Liver (tissue), 8 donors: ENCODE measurements at regions not wholly inside any gene's neighbourhood (a gene's known extent, or its start where the extent isn't known, plus 50 kb on each side); places are given as distances from the start of the nearest gene placed in this dataset.

Experiments
- DNase-seq: peaks from one replicate; pipeline ENCODE4 v3.0.0-alpha.2; 2017; ENCODE audit warnings: low spot score
- H3K27ac ChIP-seq, 2 donors: one replicate each; pipeline ENCODE4 v1.7.0; 2013; ENCODE audit warnings: inconsistent platforms in 2 of 2, low read length in 2 of 2, control low read depth in 1 of 2, low read depth in 1 of 2, mild to moderate bottlenecking in 1 of 2
- H3K27me3 ChIP-seq, 4 donors: one replicate each; pipeline versions ENCODE4 v1.6.1 to v1.7.0; 2013; ENCODE audit warnings: low read length in 3 of 4, inconsistent platforms in 1 of 4, mild to moderate bottlenecking in 1 of 4, moderate library complexity in 1 of 4; ENCODE audit not compliant: control insufficient read depth in 4 of 4, insufficient read depth in 4 of 4
- H3K36me3 ChIP-seq, 4 donors: one replicate each; pipeline versions ENCODE4 v1.6.1 to v1.7.0; 2013; ENCODE audit warnings: low read length in 3 of 4, mild to moderate bottlenecking in 3 of 4, low read depth in 1 of 4, moderate library complexity in 1 of 4; ENCODE audit not compliant: control insufficient read depth in 4 of 4, insufficient read depth in 3 of 4
- H3K4me1 ChIP-seq, 4 donors: one replicate each; pipeline versions ENCODE4 v1.6.1 to v1.7.0; 2013; ENCODE audit warnings: low read length in 3 of 4, mild to moderate bottlenecking in 3 of 4, moderate library complexity in 1 of 4; ENCODE audit not compliant: control insufficient read depth in 4 of 4, insufficient read depth in 4 of 4
- H3K4me3 ChIP-seq, 3 donors: one replicate each; pipeline versions ENCODE4 v1.6.1 to v1.7.0; 2013; ENCODE audit warnings: low read length in 3 of 3, control low read depth in 1 of 3, low read depth in 1 of 3, mild to moderate bottlenecking in 1 of 3
- H3K9ac ChIP-seq, 2 donors: one replicate each; pipeline ENCODE4 v1.7.0; 2013; ENCODE audit warnings: low read length in 2 of 2, mild to moderate bottlenecking in 2 of 2, moderate library complexity in 2 of 2, control low read depth in 1 of 2, low read depth in 1 of 2
- H3K9me3 ChIP-seq, 4 donors: one replicate each; pipeline versions ENCODE4 v1.6.1 to v1.7.0; 2013; ENCODE audit warnings: low read length in 3 of 4; ENCODE audit not compliant: control insufficient read depth in 4 of 4
- ATF3 ChIP-seq: IDR thresholded peaks from 2 replicates; pipeline ENCODE4 v1.6.1; 2016; ENCODE audit warnings: antibody characterized with exemption
- CTCF ChIP-seq: fragments of 150-350 bp; IDR thresholded peaks from 2 replicates; pipeline ENCODE4 v1.5.1; 2017; ENCODE audit warnings: improper control_type of control experiment, low read depth, low read length; ENCODE audit not compliant: missing input control
- FOXA1 ChIP-seq: IDR thresholded peaks from 2 replicates; pipeline ENCODE4 v1.6.1; 2016; ENCODE audit warnings: antibody characterized with exemption
- FOXA2 ChIP-seq: IDR thresholded peaks from 2 replicates; pipeline ENCODE4 v1.6.1; 2016; ENCODE audit warnings: antibody characterized with exemption
- GABPA ChIP-seq, 2 donors: IDR thresholded peaks in 1 of 2; conservative IDR thresholded peaks in 1 of 2; 2 replicates each; pipeline ENCODE4 v1.6.1; 2016; ENCODE audit warnings: antibody characterized with exemption in 2 of 2, mild to moderate bottlenecking in 1 of 2, moderate library complexity in 1 of 2
- HNF4A ChIP-seq, 2 donors: conservative IDR thresholded peaks; 2 replicates each; pipeline ENCODE4 v1.6.1; 2016; ENCODE audit warnings: antibody characterized with exemption in 2 of 2, mild to moderate bottlenecking in 2 of 2
- HNF4G ChIP-seq: IDR thresholded peaks from 2 replicates; pipeline ENCODE4 v1.6.1; 2016; ENCODE audit warnings: antibody characterized with exemption
- JUND ChIP-seq, 2 donors: IDR thresholded peaks; 2 replicates each; pipeline ENCODE4 v1.6.1; 2016; ENCODE audit warnings: antibody characterized with exemption in 2 of 2
- NR2F2 ChIP-seq: IDR thresholded peaks from 2 replicates; pipeline ENCODE4 v1.6.1; 2016; ENCODE audit warnings: antibody characterized with exemption
- RAD21 ChIP-seq, 2 donors: IDR thresholded peaks; 2 replicates each; pipeline ENCODE4 v1.6.1; 2016; ENCODE audit warnings: antibody characterized with exemption in 2 of 2, mild to moderate bottlenecking in 2 of 2
- RXRA ChIP-seq, 2 donors: IDR thresholded peaks; 2 replicates each; pipeline ENCODE4 v1.6.1; 2017 to 2018; ENCODE audit warnings: antibody characterized with exemption in 2 of 2, mild to moderate bottlenecking in 1 of 2
- SP1 ChIP-seq: IDR thresholded peaks from 2 replicates; pipeline ENCODE4 v1.6.1; 2018; ENCODE audit warnings: antibody characterized with exemption, mild to moderate bottlenecking
- TAF1 ChIP-seq: conservative IDR thresholded peaks from 2 replicates; pipeline ENCODE4 v1.6.1; 2016; ENCODE audit warnings: antibody characterized with exemption, mild to moderate bottlenecking
- WGBS: extraction: QIAGEN DNeasy Blood & Tissue Kit; methylation state at CpG from one replicate; pipeline ENCODE4 v1.1.7; 2013; 5-methylcytosine and 5-hydroxymethylcytosine counted together
- TF ChIP-seq, protein P1 (sequence below): IDR thresholded peaks from 2 replicates; pipeline ENCODE4 v1.6.1; 2016; ENCODE audit warnings: antibody characterized with exemption, mild to moderate bottlenecking
- donor health status: healthy.
- donor health status: healthy.
- donor health status: healthy.
- donor health status: healthy.
- donor health status: healthy.

DNA sequence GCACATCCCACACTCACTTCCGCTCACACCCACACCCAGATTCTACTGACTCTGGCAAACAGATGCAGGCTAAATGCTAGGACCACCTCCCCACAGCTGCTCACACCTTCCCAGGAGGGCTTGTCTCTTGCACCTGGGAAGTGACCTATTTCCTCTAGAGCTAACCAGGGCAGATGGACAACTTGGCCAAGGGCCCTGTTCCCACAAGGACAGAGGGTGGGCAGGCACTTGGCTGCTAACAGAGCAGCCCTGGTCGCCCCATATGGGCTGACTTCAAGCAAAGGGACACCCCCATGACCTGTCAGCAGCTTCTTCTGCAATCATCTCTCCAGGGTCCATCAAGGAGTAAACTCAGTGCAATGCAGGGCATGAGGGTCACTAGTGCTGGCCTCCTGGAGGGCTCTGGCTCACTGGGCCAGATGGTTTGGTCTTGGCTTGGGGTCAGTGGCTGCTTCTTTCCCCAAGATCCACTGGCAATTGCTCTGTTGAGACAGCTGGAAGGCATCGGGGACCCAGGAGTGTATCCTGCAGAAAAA, 641.5 kb downstream of the PLPP3 start:
- no peak overlapping the region for H3K9ac ChIP-seq
- H3K4me1 ChIP-seq: no peaks in the 10 kb centered on the region
- 88% methylated on average over 3 of the region's 3 CpGs for WGBS
- no peaks in the 10 kb centered on the region for H3K36me3 ChIP-seq
- H3K4me3 ChIP-seq: no peak overlapping the region
- no peaks in the 10 kb centered on the region for H3K9me3 ChIP-seq
- TF ChIP-seq FOXA1 (no peak), SP1 (no peak), NR2F2 (no peak), ATF3 (no peak), TAF1 (no peak), RAD21 (IDR thresholded peaks at IDR 0.05) (no peak), JUND (IDR thresholded peaks at IDR 0.05) (no peak), GABPA (IDR thresholded peaks at IDR 0.05 in 1 of 2, conservative IDR thresholded peaks at IDR 0.05 in 1 of 2) (no peak), HNF4A (conservative IDR thresholded peaks at IDR 0.05) (no peak), RXRA (IDR thresholded peaks at IDR 0.05) (no peak), FOXA2 (no peak), CTCF (no peak), HNF4G (no peak)
- TF ChIP-seq, protein P1, sequence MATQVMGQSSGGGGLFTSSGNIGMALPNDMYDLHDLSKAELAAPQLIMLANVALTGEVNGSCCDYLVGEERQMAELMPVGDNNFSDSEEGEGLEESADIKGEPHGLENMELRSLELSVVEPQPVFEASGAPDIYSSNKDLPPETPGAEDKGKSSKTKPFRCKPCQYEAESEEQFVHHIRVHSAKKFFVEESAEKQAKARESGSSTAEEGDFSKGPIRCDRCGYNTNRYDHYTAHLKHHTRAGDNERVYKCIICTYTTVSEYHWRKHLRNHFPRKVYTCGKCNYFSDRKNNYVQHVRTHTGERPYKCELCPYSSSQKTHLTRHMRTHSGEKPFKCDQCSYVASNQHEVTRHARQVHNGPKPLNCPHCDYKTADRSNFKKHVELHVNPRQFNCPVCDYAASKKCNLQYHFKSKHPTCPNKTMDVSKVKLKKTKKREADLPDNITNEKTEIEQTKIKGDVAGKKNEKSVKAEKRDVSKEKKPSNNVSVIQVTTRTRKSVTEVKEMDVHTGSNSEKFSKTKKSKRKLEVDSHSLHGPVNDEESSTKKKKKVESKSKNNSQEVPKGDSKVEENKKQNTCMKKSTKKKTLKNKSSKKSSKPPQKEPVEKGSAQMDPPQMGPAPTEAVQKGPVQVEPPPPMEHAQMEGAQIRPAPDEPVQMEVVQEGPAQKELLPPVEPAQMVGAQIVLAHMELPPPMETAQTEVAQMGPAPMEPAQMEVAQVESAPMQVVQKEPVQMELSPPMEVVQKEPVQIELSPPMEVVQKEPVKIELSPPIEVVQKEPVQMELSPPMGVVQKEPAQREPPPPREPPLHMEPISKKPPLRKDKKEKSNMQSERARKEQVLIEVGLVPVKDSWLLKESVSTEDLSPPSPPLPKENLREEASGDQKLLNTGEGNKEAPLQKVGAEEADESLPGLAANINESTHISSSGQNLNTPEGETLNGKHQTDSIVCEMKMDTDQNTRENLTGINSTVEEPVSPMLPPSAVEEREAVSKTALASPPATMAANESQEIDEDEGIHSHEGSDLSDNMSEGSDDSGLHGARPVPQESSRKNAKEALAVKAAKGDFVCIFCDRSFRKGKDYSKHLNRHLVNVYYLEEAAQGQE: no peak
- DNase-seq: no peak
- no peak overlapping the region for H3K27ac ChIP-seq
- no peaks in the 10 kb centered on the region for H3K27me3 ChIP-seq

DNA sequence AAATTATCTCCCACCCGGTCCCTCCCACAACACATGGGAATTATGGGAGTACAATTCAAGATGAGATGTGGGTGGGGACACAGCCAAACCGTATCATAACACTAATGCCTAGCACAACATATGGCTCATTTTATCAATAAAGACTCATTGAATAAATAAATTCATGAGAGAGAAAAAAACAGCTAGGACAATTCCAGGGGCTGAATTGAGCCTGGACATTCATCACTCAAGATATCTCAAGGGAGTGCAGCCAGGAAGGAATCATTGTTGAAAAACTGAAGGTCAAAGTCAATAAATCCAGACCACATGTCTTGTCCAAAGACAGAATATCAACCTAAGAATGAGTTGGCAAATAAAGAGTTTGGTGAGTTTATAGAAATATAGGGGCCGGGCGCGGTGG, 644.1 kb downstream of the PLPP3 start:
- WGBS: 57% methylated on average over 3 of the region's 5 CpGs
- TF ChIP-seq, protein P1: no peak
- no peak for TF ChIP-seq GABPA (IDR thresholded peaks at IDR 0.05 in 1 of 2, conservative IDR thresholded peaks at IDR 0.05 in 1 of 2)
- no peak overlapping the region for H3K9ac ChIP-seq
- H3K27me3 ChIP-seq: no peaks in the 10 kb centered on the region
- H3K4me1 ChIP-seq: no peaks in the 10 kb centered on the region
- no peaks in the 10 kb centered on the region for H3K36me3 ChIP-seq
- H3K9me3 ChIP-seq: no peaks in the 10 kb centered on the region
- no peak overlapping the region for H3K27ac ChIP-seq
- no peak overlapping the region for H3K4me3 ChIP-seq
- no peak for DNase-seq
